PC-9 (cell line): ENCODE measurements at regions not wholly inside any gene's neighbourhood (a gene's known extent, or its start where the extent isn't known, plus 50 kb on each side); places are given as distances from the start of the nearest gene placed in this dataset.

Experiments used
- BruUV-seq: library from RNA; stranded (reverse); fragments of 400-500 nt; replicated peaks from 2 replicates; lab custom pipeline; 2021; lab: Mats Ljungman, UMichigan
- CTCF ChIA-PET: fragments of 300-600 bp; sonication (Branson Sonifier 250); formaldehyde crosslinking; loops from one replicate; lab custom pipeline; 2022; ENCODE audit warnings: antibody characterized with exemption; lab: Charles Lee
- POLR2A ChIA-PET: fragments of 300-600 bp; sonication (Branson Sonifier 250); formaldehyde crosslinking; loops from one replicate; lab custom pipeline; 2022; ENCODE audit warnings: antibody characterized with exemption; ENCODE audit not compliant: unreplicated experiment; lab: Charles Lee
- DNase-seq, 2 experiments: peaks; one replicate each; pipeline versions ENCODE4 v3.0.0 to v3.0.0-alpha.2; 2015 to 2022; ENCODE audit warnings: mixed read lengths in 1 of 2
- H2AFZ ChIP-seq: fragments of 200-600 bp; sonication (generic); 2 replicates; pipeline ENCODE4 v1.8.1; 2017; ENCODE audit warnings: antibody characterized with exemption
- H3F3A ChIP-seq: fragments of 200-600 bp; sonication (generic); 2 replicates; pipeline ENCODE4 v1.8.1; 2017; ENCODE audit warnings: antibody characterized with exemption, mild to moderate bottlenecking, low read depth; ENCODE audit not compliant: insufficient read depth
- H3K27ac ChIP-seq: fragments of 200-600 bp; sonication (generic); 2 replicates; pipeline ENCODE4 v1.6.1; 2016; ENCODE audit warnings: mixed run types
- H3K27me3 ChIP-seq: fragments of 200-600 bp; sonication (generic); 2 replicates; pipeline ENCODE4 v1.6.1; 2016; ENCODE audit warnings: low read depth, mixed run types; ENCODE audit not compliant: insufficient read depth
- H3K36me3 ChIP-seq: fragments of 200-600 bp; sonication (generic); 2 replicates; pipeline ENCODE4 v1.6.1; 2016; ENCODE audit warnings: low read depth, mixed run types
- H3K4me1 ChIP-seq: fragments of 200-600 bp; sonication (generic); replicated peaks from 2 replicates; pipeline ENCODE4 v1.6.1; 2016; ENCODE audit warnings: mixed run types; ENCODE audit not compliant: insufficient read depth
- H3K4me2 ChIP-seq: fragments of 200-600 bp; sonication (generic); 2 replicates; pipeline ENCODE4 v1.6.1; 2017; ENCODE audit warnings: mixed run types
- H3K4me3 ChIP-seq: fragments of 200-600 bp; sonication (generic); 2 replicates; pipeline ENCODE4 v1.6.1; 2016; ENCODE audit warnings: mixed run types
- H3K79me2 ChIP-seq: fragments of 200-600 bp; sonication (generic); 2 replicates; pipeline ENCODE4 v1.6.1; 2017; ENCODE audit warnings: low read depth, mixed run types
- H3K9me2 ChIP-seq: fragments of 200-600 bp; sonication (generic); 2 replicates; pipeline ENCODE4 v1.8.1; 2017; ENCODE audit warnings: mild to moderate bottlenecking; ENCODE audit not compliant: insufficient read depth
- H3K9me3 ChIP-seq: fragments of 200-600 bp; sonication (generic); 2 replicates; pipeline ENCODE4 v1.8.1; 2016; ENCODE audit warnings: low read depth; ENCODE audit not compliant: insufficient read depth
- H4K20me1 ChIP-seq: fragments of 200-600 bp; sonication (generic); 2 replicates; pipeline ENCODE4 v1.8.1; 2017; ENCODE audit not compliant: insufficient read depth
- CTCF ChIP-seq: fragments of 200-600 bp; sonication (generic); conservative IDR thresholded peaks from 2 replicates; pipeline ENCODE4 v1.6.1; 2017; ENCODE audit warnings: mixed run types, antibody characterized with exemption, mild to moderate bottlenecking, moderate library complexity
- EZH2 ChIP-seq: fragments of 200-600 bp; sonication (generic); IDR thresholded peaks from 2 replicates; pipeline ENCODE4 v1.8.0; 2017; ENCODE audit warnings: antibody characterized with exemption, low read depth
- intact Hi-C: fragments of 100-400 bp; cut with micrococcal nuclease; formaldehyde crosslinking; loops from one replicate; pipeline ENCODE4 v1.10.0; 2022; ENCODE audit not compliant: unreplicated experiment

GRCh38 chr10:57673446-57673960 lies 594.2 kb downstream of the IPMK start:
- intact Hi-C loops, result no loop called here
- H4K20me1 ChIP-seq, result no peaks in the 10 kb centered on the region
- POLR2A ChIA-PET, result no interaction called here
- no peak overlapping the region for H3K27ac ChIP-seq
- H3K4me1 ChIP-seq, result no peaks in the 10 kb centered on the region
- no peak overlapping the region for H3K4me2 ChIP-seq
- H3K79me2 ChIP-seq, result no peaks in the 10 kb centered on the region
- DNase-seq, result no peak
- H3K9me2 ChIP-seq, result no peaks in the 10 kb centered on the region; the same call in 1 of the 2 replicates
- no peaks in the 10 kb centered on the region for H3K27me3 ChIP-seq
- no peaks in the 10 kb centered on the region for H3K36me3 ChIP-seq
- CTCF ChIA-PET, result no interaction called here
- H3K4me3 ChIP-seq, result no peak overlapping the region
- H3K9me3 ChIP-seq, result no peaks in the 10 kb centered on the region
- BruUV-seq, result no TSS peak
- no peak overlapping the region for H2AFZ ChIP-seq
- H3F3A ChIP-seq, result no peaks in the 10 kb centered on the region
- TF ChIP-seq CTCF, result no peak
- TF ChIP-seq EZH2, result no peak

- intact Hi-C loops, result no loop called here
- ChIA-PET POLR2A (no interaction called here), CTCF (no interaction called here)
- Histone ChIP-seq H3K4me3 (no peak overlapping the region), H4K20me1 (no peaks in the 10 kb centered on the region), H3K4me2 (no peak overlapping the region), H3K27me3 (no peaks in the 10 kb centered on the region), H2AFZ (no peak overlapping the region), H3K9me3 (no peaks in the 10 kb centered on the region), H3K9me2 (no peaks in the 10 kb centered on the region), H3K36me3 (no peaks in the 10 kb centered on the region), H3K4me1 (no peaks in the 10 kb centered on the region), H3K79me2 (no peaks in the 10 kb centered on the region), H3F3A (no peaks in the 10 kb centered on the region), H3K27ac (no peak overlapping the region)
- BruUV-seq, result no TSS peak
- no peak for DNase-seq
- TF ChIP-seq EZH2 (no peak), CTCF (no peak)
Observed at GRCh38 chr10:57664815-57665214, 602.9 kb downstream of the IPMK start.

- Histone ChIP-seq H3K4me3 (no peak overlapping the region), H3K9me3 (no peaks in the 10 kb centered on the region), H3K27me3 (no peaks in the 10 kb centered on the region), H3F3A (no peaks in the 10 kb centered on the region), H3K4me1 (no peaks in the 10 kb centered on the region), H3K4me2 (no peak overlapping the region), H4K20me1 (no peaks in the 10 kb centered on the region), H2AFZ (no peak overlapping the region), H3K79me2 (no peaks in the 10 kb centered on the region), H3K36me3 (no peaks in the 10 kb centered on the region), H3K9me2 (no peaks in the 10 kb centered on the region), H3K27ac (no peak overlapping the region)
- no peak for DNase-seq
- TF ChIP-seq CTCF (no peak), EZH2 (no peak)
- BruUV-seq, result no TSS peak
- ChIA-PET CTCF (no interaction called here), POLR2A (no interaction called here)
- intact Hi-C loops, result no loop called here
Observed at GRCh38 chr10:57663401-57663800, 604.3 kb downstream of the IPMK start.
